Trophoblast cell (in vitro differentiated cells and primary cell): ENCODE measurements at regions not wholly inside any gene's neighbourhood (a gene's known extent, or its start where the extent isn't known, plus 50 kb on each side); places are given as distances from the start of the nearest gene placed in this dataset.
"Not testable (repeated sequence)": the region's sequence is repeated elsewhere in the genome, so short reads cannot be mapped to it uniquely, and the experiment has no call there.

Source experiments
- DNase-seq, 2 donors: peaks; one replicate each; pipeline ENCODE4 v3.0.0-alpha.2; 2016
- H2AFZ ChIP-seq: 2 replicates; pipeline ENCODE4 v1.6.1; 2013; ENCODE audit warnings: low read length, moderate library complexity, mild to moderate bottlenecking; ENCODE audit not compliant: insufficient read depth, poor library complexity
- H2AK5ac ChIP-seq: 2 replicates; pipeline ENCODE4 v1.6.1; 2013; ENCODE audit warnings: mild to moderate bottlenecking, low read length
- H2BK120ac ChIP-seq: 2 replicates; pipeline ENCODE4 v1.6.1; 2013; ENCODE audit warnings: low read length, mild to moderate bottlenecking, moderate library complexity; ENCODE audit not compliant: insufficient read depth, poor library complexity
- H2BK12ac ChIP-seq: 2 replicates; pipeline ENCODE4 v1.6.1; 2013; ENCODE audit warnings: mild to moderate bottlenecking, low read length, moderate library complexity
- H2BK5ac ChIP-seq: 2 replicates; pipeline ENCODE4 v1.6.1; 2013; ENCODE audit warnings: low read length, low read depth, moderate library complexity, mild to moderate bottlenecking; ENCODE audit not compliant: poor library complexity
- H3K14ac ChIP-seq: 2 replicates; pipeline ENCODE4 v1.6.1; 2013; ENCODE audit warnings: mild to moderate bottlenecking, low read length
- H3K18ac ChIP-seq: 2 replicates; pipeline ENCODE4 v1.6.1; 2013; ENCODE audit warnings: mild to moderate bottlenecking, low read length
- H3K23ac ChIP-seq: 2 replicates; pipeline ENCODE4 v1.6.1; 2013; ENCODE audit warnings: low read length
- H3K27ac ChIP-seq: 2 replicates; pipeline ENCODE4 v1.5.1; 2013; ENCODE audit warnings: low read depth, mild to moderate bottlenecking, inconsistent platforms, low read length, moderate library complexity
- H3K27me3 ChIP-seq: 2 replicates; pipeline ENCODE4 v1.6.1; 2013; ENCODE audit warnings: inconsistent platforms, mild to moderate bottlenecking, low read length, moderate library complexity; ENCODE audit not compliant: insufficient read depth
- H3K36me3 ChIP-seq, 2 experiments: 1 replicate in 1 of 2; 2 replicates in 1 of 2; pipeline ENCODE4 v1.6.1; 2013; ENCODE audit warnings: low read length in 2 of 2, mild to moderate bottlenecking in 2 of 2, moderate library complexity in 1 of 2; ENCODE audit not compliant: insufficient read depth in 2 of 2, control insufficient read depth in 1 of 2
- H3K4ac ChIP-seq: 2 replicates; pipeline ENCODE4 v1.6.1; 2013; ENCODE audit warnings: low read depth, mild to moderate bottlenecking, low read length, moderate library complexity
- H3K4me1 ChIP-seq, 2 experiments: 1 replicate in 1 of 2; 2 replicates in 1 of 2; pipeline ENCODE4 v1.6.1; 2013; ENCODE audit warnings: low read length in 2 of 2, mild to moderate bottlenecking in 2 of 2, moderate library complexity in 1 of 2; ENCODE audit not compliant: insufficient read depth in 2 of 2, control insufficient read depth in 1 of 2
- H3K4me2 ChIP-seq: 2 replicates; pipeline ENCODE4 v1.6.1; 2013; ENCODE audit warnings: inconsistent platforms, mild to moderate bottlenecking, low read length, moderate library complexity
- H3K4me3 ChIP-seq: 2 replicates; pipeline ENCODE4 v1.5.1; 2013; ENCODE audit warnings: mild to moderate bottlenecking, low read depth, low read length, inconsistent platforms
- H3K79me1 ChIP-seq: one replicate; pipeline ENCODE4 v1.6.1; 2013; ENCODE audit warnings: low read length
- H3K79me2 ChIP-seq: 2 replicates; pipeline ENCODE4 v1.6.1; 2013; ENCODE audit warnings: low read length, mild to moderate bottlenecking; ENCODE audit not compliant: control insufficient read depth, insufficient read depth, poor library complexity
- H3K9ac ChIP-seq: 2 replicates; pipeline ENCODE4 v1.6.1; 2013; ENCODE audit warnings: mild to moderate bottlenecking, low read length
- H3K9me3 ChIP-seq: 2 replicates; pipeline ENCODE4 v1.6.1; 2013; ENCODE audit warnings: low read depth, mild to moderate bottlenecking, control low read depth, inconsistent platforms, low read length; ENCODE audit not compliant: insufficient read depth
- H4K12ac ChIP-seq: 2 replicates; pipeline ENCODE4 v1.6.1; 2013; ENCODE audit warnings: low read depth, mild to moderate bottlenecking, low read length, moderate library complexity
- H4K8ac ChIP-seq: 2 replicates; pipeline ENCODE4 v1.6.1; 2013; ENCODE audit warnings: low read depth, mild to moderate bottlenecking, low read length, moderate library complexity
- H4K91ac ChIP-seq: one replicate; pipeline ENCODE4 v1.6.1; 2013; ENCODE audit warnings: low read depth, mild to moderate bottlenecking, low read length, moderate library complexity
- WGBS: extraction: QIAGEN DNeasy Blood & Tissue Kit; methylation state at CpG from one replicate; pipeline ENCODE4 v1.1.7; 2013; ENCODE audit warnings: missing lambda C conversion rate; ENCODE audit not compliant: insufficient read length, insufficient coverage; ENCODE audit errors: extremely low coverage; 5-methylcytosine and 5-hydroxymethylcytosine counted together

DNA sequence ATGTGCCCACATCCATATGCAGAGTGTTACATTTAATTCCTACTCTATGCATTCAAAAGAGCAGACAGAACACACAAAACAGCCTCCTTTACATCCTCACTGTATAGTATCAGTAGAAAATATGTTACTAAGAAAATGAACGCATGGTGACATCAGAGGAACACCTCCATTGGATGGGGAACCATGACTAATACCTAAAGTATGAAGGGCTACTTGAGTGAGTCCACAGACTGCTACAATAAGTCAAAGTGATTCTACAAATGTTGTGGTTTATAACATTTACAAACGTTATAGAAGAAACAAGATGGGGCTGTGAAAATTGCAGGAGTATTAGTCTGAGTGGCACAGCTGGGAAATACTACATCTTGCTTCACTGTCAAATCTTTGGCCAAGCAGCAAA, 1830.9 kb upstream of the PIK3C3 start:
- Histone ChIP-seq H2BK5ac (no peak overlapping the region), H3K36me3 (no peaks in the 10 kb centered on the region), H3K79me1 (no peaks in the 10 kb centered on the region), H2AFZ (no peak overlapping the region), H4K8ac (no peak overlapping the region), H3K9me3 (peaks cover 6% of the 10 kb centered on the region), H4K91ac (no peak overlapping the region), H3K23ac (no peak overlapping the region), H3K79me2 (no peaks in the 10 kb centered on the region), H3K4ac (no peak overlapping the region), H3K9ac (no peak overlapping the region), H3K27ac (no peak overlapping the region), H2AK5ac (no peak overlapping the region), H3K18ac (no peak overlapping the region), H2BK120ac (no peak overlapping the region), H4K12ac (no peak overlapping the region), H3K4me3 (no peak overlapping the region), H3K4me1 (no peaks in the 10 kb centered on the region), H2BK12ac (no peak overlapping the region), H3K4me2 (no peak overlapping the region), H3K27me3 (no peaks in the 10 kb centered on the region), H3K14ac (no peak overlapping the region)
- no peak for DNase-seq
- WGBS = no CpG with 5 or more reads among the region's 2 CpGs

DNA sequence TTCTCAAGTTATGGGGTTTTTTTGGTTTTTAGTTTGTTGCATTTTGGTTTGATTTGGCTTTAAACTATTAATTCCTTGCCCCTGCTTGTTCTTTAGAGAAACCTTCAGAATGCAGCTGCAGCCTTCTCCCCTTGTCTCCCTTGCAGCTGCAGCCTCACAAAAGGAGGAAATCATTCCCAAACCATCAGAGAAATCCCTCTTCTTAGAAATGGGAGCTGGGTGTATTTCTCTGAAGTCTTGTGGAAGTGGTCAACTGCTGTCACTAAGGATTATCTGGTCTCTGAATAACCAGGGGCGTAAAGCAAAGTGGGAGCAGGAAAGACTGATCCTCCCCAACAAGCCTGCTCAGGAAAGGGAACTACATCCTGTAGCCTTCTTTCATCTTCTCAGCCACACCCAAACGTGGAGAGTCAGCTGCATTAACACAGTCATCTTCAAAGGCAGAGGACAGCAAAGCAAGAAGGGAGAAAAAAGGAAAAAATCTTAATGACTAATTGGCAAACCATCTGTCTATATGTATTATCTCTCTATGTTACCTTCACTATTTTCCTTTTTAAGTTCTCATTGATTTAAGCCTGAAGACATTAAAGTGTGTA, 1834.1 kb upstream of the PIK3C3 start:
- no peak overlapping the region for H3K4me2 ChIP-seq
- H3K4ac ChIP-seq = no peak overlapping the region
- H2BK12ac ChIP-seq = no peak overlapping the region
- H3K79me1 ChIP-seq = no peaks in the 10 kb centered on the region
- no peak overlapping the region for H2BK120ac ChIP-seq
- H4K12ac ChIP-seq = no peak overlapping the region
- no peak overlapping the region for H3K27ac ChIP-seq
- DNase-seq = no peak
- no CpG with 5 or more reads among the region's 2 CpGs for WGBS
- H3K9ac ChIP-seq = no peak overlapping the region
- no peak overlapping the region for H4K91ac ChIP-seq
- H3K9me3 ChIP-seq = peaks cover 6% of the 10 kb centered on the region
- no peak overlapping the region for H2BK5ac ChIP-seq
- no peak overlapping the region for H3K14ac ChIP-seq
- H4K8ac ChIP-seq = no peak overlapping the region
- no peak overlapping the region for H3K23ac ChIP-seq
- no peaks in the 10 kb centered on the region for H3K27me3 ChIP-seq
- H3K36me3 ChIP-seq = no peaks in the 10 kb centered on the region
- no peak overlapping the region for H2AFZ ChIP-seq
- no peaks in the 10 kb centered on the region for H3K4me1 ChIP-seq
- H3K18ac ChIP-seq = no peak overlapping the region
- no peak overlapping the region for H3K4me3 ChIP-seq
- no peak overlapping the region for H2AK5ac ChIP-seq
- H3K79me2 ChIP-seq = no peaks in the 10 kb centered on the region

- Histone ChIP-seq H3K36me3 (no peaks in the 10 kb centered on the region), H3K27me3 (no peaks in the 10 kb centered on the region), H3K14ac (no peak overlapping the region), H3K4me2 (no peak overlapping the region), H3K23ac (no peak overlapping the region), H4K91ac (no peak overlapping the region), H4K12ac (no peak overlapping the region), H3K9me3 (peaks cover 6% of the 10 kb centered on the region), H2AK5ac (no peak overlapping the region), H3K4me3 (no peak overlapping the region), H3K79me1 (no peaks in the 10 kb centered on the region), H3K4me1 (no peaks in the 10 kb centered on the region), H3K18ac (no peak overlapping the region), H2AFZ (no peak overlapping the region), H2BK120ac (no peak overlapping the region), H4K8ac (no peak overlapping the region), H3K4ac (no peak overlapping the region), H3K79me2 (no peaks in the 10 kb centered on the region), H2BK12ac (no peak overlapping the region), H3K9ac (no peak overlapping the region), H2BK5ac (no peak overlapping the region), H3K27ac (no peak overlapping the region)
- no CpG with 5 or more reads among the region's 1 CpG for WGBS
- DNase-seq = no peak
Observed at GRCh38 chr18:40120356-40120755, 1834.7 kb upstream of the PIK3C3 start.

DNA sequence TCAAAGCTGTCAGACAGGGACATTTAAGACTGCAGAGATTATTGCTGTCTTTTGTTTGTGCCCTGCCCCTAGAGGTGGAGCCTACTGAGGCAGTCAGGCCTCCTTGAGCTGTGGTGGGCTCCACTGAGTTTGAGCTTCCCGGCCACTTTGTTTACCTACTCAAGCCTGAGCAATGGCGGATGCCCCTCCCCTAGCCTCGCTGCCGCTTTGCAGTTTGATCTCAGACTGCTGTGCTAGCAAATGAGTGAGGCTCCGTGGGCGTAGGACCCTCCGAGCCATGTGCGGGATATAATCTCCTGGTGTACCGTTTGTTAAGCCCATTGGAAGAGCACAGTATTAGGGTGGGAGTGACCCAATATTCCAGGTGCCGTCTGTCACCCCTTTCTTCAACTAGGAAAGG, 1835.5 kb upstream of the PIK3C3 start:
- H3K36me3 ChIP-seq, H4K12ac ChIP-seq, H3K4ac ChIP-seq, H2BK120ac ChIP-seq, H2BK12ac ChIP-seq, H3K4me2 ChIP-seq, H3K27ac ChIP-seq, H3K14ac ChIP-seq, H3K9me3 ChIP-seq, H4K91ac ChIP-seq, H2AFZ ChIP-seq, DNase-seq, H3K79me2 ChIP-seq, H3K4me1 ChIP-seq, H4K8ac ChIP-seq, H3K79me1 ChIP-seq, H3K9ac ChIP-seq, H2AK5ac ChIP-seq, H3K27me3 ChIP-seq, H3K4me3 ChIP-seq, H3K18ac ChIP-seq, H2BK5ac ChIP-seq, H3K23ac ChIP-seq: not testable (repeated sequence)
- no CpG with 5 or more reads among the region's 10 CpGs for WGBS
